Naive B cell (primary cell): ENCODE measurements at regions not wholly inside any gene's neighbourhood (a gene's known extent, or its start where the extent isn't known, plus 50 kb on each side); places are given as distances from the start of the nearest gene placed in this dataset.
A peak's percentile ranks its signal among the peaks of the same experiment; 100 is the strongest.
"Not testable (repeated sequence)": the region's sequence is repeated elsewhere in the genome, so short reads cannot be mapped to it uniquely, and the experiment has no call there.

ENCODE experiments used
- ATAC-seq, 2 donors: fragments of 150-1000 bp; cut with Tn5 transposase; 2 replicates each; pipeline ENCODE4 v1.10.0; 2021; ENCODE audit warnings: low read depth in 2 of 2, mild to moderate bottlenecking in 2 of 2, moderate library complexity in 2 of 2
- DNase-seq: peaks from one replicate; pipeline ENCODE4 v3.0.0; 2022
- H3K27ac Mint-ChIP-seq, 6 donors: one replicate each; pipeline ENCODE4 v1.8.0; 2020 to 2022; ENCODE audit warnings: mild to moderate bottlenecking in 6 of 6, mixed read lengths in 6 of 6, moderate library complexity in 5 of 6, inconsistent platforms in 2 of 6
- H3K27me3 Mint-ChIP-seq, 3 donors: one replicate each; pipeline ENCODE4 v1.8.0; 2021 to 2022; ENCODE audit warnings: mixed read lengths in 3 of 3, mild to moderate bottlenecking in 1 of 3
- H3K36me3 Mint-ChIP-seq, 2 donors: one replicate each; pipeline ENCODE4 v1.8.0; 2020 to 2022; ENCODE audit warnings: mixed read lengths in 2 of 2, inconsistent platforms in 1 of 2, mild to moderate bottlenecking in 1 of 2
- H3K4me1 Mint-ChIP-seq, 3 donors: one replicate each; pipeline ENCODE4 v1.8.0; 2020 to 2022; ENCODE audit warnings: mixed read lengths in 3 of 3, inconsistent platforms in 1 of 3, mild to moderate bottlenecking in 1 of 3, moderate library complexity in 1 of 3
- H3K4me3 Mint-ChIP-seq, 8 donors: one replicate each; pipeline ENCODE4 v1.8.0; 2020 to 2022; ENCODE audit warnings: mild to moderate bottlenecking in 8 of 8, mixed read lengths in 8 of 8, moderate library complexity in 8 of 8, inconsistent platforms in 2 of 8
- H3K9me3 Mint-ChIP-seq, 7 donors: one replicate each; pipeline ENCODE4 v1.8.0; 2020 to 2022; ENCODE audit warnings: mixed read lengths in 7 of 7, mild to moderate bottlenecking in 5 of 7, inconsistent platforms in 2 of 7, moderate library complexity in 1 of 7

DNA sequence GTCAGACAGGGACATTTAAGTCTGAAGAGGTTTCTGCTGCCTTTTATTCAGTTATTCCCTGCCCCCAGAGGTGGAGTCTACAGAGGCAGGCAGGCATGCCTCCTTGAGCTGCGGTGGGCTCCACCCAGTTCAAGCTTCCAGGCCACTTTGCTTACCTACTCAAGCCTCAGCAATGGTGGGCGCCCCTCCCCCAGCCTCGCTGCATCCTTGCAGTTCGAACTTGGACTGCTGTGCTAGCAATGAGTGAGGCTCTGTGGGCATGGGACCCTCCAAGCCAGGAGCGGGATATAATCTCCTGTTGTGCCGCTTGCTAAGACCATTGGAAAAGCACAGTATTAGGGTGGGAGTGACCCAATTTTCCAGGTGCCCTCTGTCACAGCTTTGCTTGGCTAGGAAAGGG is 207.5 kb upstream of the EPHA6 start:
- H3K9me3 Mint-ChIP-seq, result peaks cover 3 to 27% (median 12%) of the 10 kb centered on the region in 7 donors
- H3K4me3 Mint-ChIP-seq, H3K4me1 Mint-ChIP-seq, H3K27ac Mint-ChIP-seq, H3K27me3 Mint-ChIP-seq, DNase-seq, H3K36me3 Mint-ChIP-seq, ATAC-seq: not testable (repeated sequence)

DNA sequence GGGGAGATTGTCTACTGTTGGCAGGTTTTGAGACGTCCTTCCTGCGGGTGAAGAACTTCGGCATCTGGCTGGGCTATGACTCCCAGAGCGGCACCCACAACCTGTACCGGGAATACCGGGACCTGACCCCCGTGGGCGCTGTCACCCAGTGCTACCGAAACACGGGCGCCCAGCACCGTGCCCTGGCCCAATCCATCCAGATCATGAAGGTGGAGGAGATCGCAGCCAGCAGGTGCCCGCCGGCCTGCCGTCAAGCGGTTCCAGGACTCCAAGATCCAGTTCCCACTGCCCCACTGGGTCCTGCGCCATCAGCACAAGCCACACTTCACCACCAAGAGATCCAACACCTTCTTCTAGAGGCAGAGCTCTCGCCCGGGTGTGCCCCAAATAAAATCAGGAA is 194.9 kb upstream of the EPHA6 start:
- H3K27ac Mint-ChIP-seq, result no peak overlapping the region
- H3K4me3 Mint-ChIP-seq, result peak overlapping the region in 1 of 8 donors; percentile 29
- no peaks in the 10 kb centered on the region for H3K4me1 Mint-ChIP-seq
- H3K27me3 Mint-ChIP-seq, result no peaks in the 10 kb centered on the region
- no peak for ATAC-seq
- no peak for DNase-seq
- peaks cover 0 to 11% (median 2%) of the 10 kb centered on the region in 7 donors for H3K9me3 Mint-ChIP-seq
- H3K36me3 Mint-ChIP-seq, result no peaks in the 10 kb centered on the region

DNA sequence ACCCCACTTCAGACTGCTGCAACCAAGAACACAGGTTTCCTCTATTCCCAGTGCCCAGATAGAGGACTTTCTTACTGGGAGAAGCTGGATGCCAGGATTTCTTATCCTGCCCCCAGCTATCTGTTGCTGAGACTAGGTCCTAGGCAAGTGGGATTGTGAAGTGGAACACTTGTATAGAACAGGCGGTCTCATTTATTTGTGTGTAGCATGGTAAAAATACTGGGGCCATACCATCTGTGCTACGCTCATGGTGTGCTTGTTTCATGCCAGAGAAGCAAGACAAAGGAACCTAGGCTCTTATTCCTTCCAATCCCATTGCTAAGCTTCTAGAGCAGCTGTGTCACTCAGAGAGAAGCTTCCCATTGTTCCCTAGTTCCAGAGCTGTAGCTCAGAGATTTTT is 191.5 kb upstream of the EPHA6 start:
- H3K27me3 Mint-ChIP-seq, result no peaks in the 10 kb centered on the region
- H3K4me1 Mint-ChIP-seq, result no peaks in the 10 kb centered on the region
- no peak for DNase-seq
- no peak for ATAC-seq
- peaks cover 0 to 8% (median 5%) of the 10 kb centered on the region in 7 donors for H3K9me3 Mint-ChIP-seq
- no peaks in the 10 kb centered on the region for H3K36me3 Mint-ChIP-seq
- H3K4me3 Mint-ChIP-seq, result no peak overlapping the region
- no peak overlapping the region for H3K27ac Mint-ChIP-seq

DNA sequence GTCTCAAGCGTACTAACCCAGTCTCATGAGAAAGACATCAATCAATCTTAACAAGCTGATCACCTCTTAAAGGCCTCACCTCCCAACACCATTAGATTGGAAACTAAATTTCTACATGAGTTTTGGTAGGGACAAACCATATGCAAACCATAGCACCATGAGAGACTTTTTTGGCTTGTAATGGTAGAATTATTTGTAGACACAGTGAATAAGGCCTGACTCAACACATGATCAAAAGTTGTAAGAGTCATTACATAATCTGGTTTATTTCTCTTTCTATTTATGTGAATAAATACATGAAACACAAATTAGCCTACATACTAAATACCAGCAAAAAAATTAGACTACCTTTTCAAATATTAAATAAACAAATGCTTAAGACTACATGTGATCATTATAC is 183.3 kb upstream of the EPHA6 start:
- Mint-ChIP-seq H3K36me3 (no peaks in the 10 kb centered on the region), H3K27me3 (no peaks in the 10 kb centered on the region), H3K4me3 (no peak overlapping the region), H3K27ac (no peak overlapping the region), H3K4me1 (no peaks in the 10 kb centered on the region), H3K9me3 (peaks cover 0 to 2% (median 0%) of the 10 kb centered on the region in 7 donors)
- ATAC-seq (no peak), DNase-seq (no peak)

DNA sequence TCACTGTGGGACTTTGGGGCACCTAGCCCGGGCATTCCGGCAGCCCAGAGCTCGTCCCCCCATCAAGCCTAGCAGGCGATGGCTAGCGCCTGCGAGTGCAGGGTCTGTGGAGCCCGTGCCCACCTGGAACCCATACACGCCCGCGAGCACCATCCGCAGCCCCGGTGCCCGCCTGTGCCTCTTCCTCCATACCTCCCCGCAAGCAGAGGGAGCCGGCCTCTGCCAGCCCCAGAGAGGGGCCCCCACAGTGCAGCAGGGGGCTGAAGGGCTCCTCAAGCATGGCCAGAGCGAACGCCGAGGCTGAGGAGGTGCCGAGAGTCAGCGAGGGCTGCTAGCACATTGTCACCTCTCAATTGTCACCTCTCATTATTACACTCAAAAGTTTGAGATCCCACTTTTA is 167.8 kb upstream of the EPHA6 start:
- Mint-ChIP-seq H3K4me3 (no peak overlapping the region), H3K9me3 (peaks cover 0 to 7% (median 2%) of the 10 kb centered on the region in 7 donors), H3K27me3 (no peaks in the 10 kb centered on the region), H3K27ac (no peak overlapping the region), H3K36me3 (no peaks in the 10 kb centered on the region), H3K4me1 (no peaks in the 10 kb centered on the region)
- no peak for ATAC-seq
- no peak for DNase-seq

DNA sequence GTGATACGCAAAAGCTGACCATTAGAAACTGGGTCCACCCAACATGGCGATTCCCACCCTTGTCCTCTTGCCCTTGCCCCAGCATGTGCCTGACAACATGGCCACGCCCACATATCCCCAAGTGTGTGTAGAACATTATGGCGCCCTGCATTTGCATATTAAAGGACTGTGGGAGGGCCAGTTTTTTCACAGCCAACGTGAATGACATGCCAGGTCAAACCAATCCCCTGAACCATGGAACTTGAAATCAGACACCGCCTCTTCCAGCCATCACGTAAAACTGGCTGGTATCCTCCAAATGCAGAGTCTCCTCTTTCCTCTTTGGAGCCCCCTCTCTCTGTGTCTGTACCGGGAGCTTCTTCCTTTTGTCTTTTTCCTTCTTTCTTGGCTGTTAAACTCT is 156.7 kb upstream of the EPHA6 start:
- DNase-seq (no peak), ATAC-seq (no peak)
- Mint-ChIP-seq H3K9me3 (peaks cover 2 to 17% (median 6%) of the 10 kb centered on the region in 7 donors), H3K27ac (no peak overlapping the region), H3K36me3 (no peaks in the 10 kb centered on the region), H3K27me3 (no peaks in the 10 kb centered on the region), H3K4me3 (no peak overlapping the region), H3K4me1 (no peaks in the 10 kb centered on the region)

DNA sequence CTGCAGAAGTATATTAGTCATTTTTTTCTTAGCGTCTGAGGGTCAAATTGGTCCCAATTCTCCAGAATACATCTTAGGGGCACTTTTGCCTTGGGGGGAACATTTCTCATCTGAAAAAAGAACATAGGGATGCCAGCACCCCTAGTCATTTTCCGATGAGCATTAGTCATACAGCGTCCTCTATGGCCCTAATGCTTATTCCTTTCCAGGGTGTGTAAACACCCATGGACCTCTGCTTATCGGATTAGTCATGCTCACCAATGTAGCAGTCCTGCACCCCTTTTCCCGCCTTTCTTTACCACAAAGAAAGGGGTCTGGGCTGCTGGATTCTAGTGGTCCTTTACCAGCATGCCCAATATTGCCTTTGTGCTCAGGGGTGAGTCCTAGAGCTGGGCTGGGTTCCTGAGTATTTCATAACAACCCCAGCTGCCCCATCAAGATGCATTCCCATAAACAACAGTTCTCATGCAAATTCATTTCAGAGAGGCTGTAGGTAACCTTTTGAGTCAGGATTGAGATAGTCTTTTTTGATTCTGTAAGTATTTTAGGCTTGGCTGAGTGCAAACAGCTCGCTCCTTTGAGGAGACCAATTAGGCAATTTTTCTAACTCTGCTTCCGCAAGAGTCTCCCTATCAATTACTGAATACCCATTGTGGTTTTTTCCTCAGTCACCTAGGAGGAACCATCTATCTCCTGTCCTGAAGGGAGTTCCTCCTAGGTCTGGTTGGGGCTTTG is 142.4 kb upstream of the EPHA6 start:
- not testable (repeated sequence) for H3K27ac Mint-ChIP-seq, DNase-seq, H3K27me3 Mint-ChIP-seq, ATAC-seq, H3K36me3 Mint-ChIP-seq, H3K4me1 Mint-ChIP-seq, H3K4me3 Mint-ChIP-seq
- peaks cover 6 to 27% (median 12%) of the 10 kb centered on the region in 7 donors for H3K9me3 Mint-ChIP-seq

DNA sequence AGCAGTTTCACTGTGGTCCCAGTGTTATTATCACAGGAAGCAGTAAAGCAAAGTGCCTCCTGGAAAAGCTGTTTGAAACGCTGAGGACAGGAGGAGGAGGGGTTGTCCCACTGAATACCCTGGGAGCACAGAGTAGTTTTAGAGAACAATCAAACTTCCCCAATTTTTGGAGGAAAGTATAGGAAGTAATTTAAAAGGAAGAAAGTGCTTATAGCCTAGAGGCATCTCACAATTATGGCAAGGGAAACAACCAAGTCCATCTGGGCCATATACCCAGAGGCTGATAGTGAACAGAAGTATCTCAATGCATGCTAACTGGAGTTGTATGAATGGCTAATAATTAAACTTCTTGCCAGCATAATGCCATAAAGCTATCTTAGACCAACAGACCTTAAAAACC is 137.2 kb upstream of the EPHA6 start:
- ATAC-seq (no peak), DNase-seq (no peak)
- Mint-ChIP-seq H3K36me3 (no peaks in the 10 kb centered on the region), H3K9me3 (peaks cover 0 to 18% (median 7%) of the 10 kb centered on the region in 7 donors), H3K27me3 (no peaks in the 10 kb centered on the region), H3K4me3 (no peak overlapping the region), H3K27ac (no peak overlapping the region), H3K4me1 (no peaks in the 10 kb centered on the region)

DNA sequence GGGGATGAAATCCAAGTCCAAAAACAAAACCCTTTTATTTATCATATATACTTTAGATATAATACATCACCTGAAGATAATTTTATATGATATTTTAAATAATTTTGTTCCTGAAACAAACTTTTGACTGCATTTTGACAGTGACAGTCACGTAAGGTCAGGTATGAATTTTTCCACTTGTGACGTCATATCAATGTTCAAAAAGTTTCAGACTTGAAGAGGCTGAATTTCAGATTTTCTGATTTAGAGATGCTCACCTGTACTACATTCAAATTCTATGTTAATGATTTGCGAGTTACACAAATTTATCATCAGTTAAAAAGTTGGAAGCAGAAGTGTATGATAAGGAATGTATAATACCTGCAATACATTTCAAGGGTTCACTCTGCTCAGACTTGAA is 136.1 kb upstream of the EPHA6 start:
- H3K36me3 Mint-ChIP-seq, result no peaks in the 10 kb centered on the region
- peaks cover 1 to 16% (median 7%) of the 10 kb centered on the region in 7 donors for H3K9me3 Mint-ChIP-seq
- H3K27me3 Mint-ChIP-seq, result no peaks in the 10 kb centered on the region
- no peak overlapping the region for H3K4me3 Mint-ChIP-seq
- H3K27ac Mint-ChIP-seq, result no peak overlapping the region
- no peaks in the 10 kb centered on the region for H3K4me1 Mint-ChIP-seq
- DNase-seq, result no peak
- ATAC-seq, result no peak

DNA sequence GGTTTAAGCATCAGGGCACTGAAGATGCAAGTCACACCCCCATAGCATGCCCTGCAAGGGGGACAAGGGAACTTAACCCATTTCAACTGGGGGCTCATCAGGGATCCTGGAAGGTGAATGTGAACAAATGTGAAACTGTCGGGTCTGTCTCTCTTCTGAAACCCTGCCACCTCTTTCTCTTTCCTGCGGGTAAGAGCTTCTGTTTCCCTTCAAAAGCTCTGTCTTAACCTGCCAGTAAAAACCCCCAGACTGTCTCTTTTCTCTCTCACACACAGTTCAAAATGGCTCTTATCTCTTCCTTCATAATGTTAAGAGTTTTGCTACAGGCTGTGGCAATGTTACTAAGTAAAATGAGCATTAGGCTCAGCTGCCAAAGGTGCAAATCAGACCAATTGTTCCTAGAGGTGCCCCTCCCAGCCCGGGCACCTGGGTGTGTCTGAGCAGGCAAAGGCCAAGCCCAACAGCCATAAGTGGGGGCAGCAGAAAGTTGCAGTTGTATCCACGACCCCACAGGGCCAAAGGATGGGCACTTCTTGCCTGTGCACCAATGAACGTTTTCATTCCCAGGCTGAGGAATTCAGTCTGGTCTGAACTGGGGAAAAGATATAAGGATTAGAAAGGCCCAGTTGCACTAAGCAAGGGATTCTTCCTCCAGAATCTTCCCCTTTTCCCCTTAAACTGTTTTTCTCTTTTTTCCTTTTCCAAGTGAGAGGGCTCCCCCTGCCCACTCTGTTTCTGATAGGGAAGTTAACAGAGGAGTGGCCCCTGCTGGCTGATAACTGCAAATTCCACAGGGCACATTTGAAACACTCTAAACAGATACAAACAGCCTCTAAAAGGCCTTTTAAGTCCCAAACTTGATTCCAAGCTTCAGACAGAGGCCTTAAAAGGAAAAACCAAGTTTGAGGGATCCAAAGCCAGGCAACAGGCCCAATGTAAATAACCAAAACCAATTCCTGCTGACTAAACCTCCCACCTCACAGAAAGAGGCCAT is 113.8 kb upstream of the EPHA6 start:
- Mint-ChIP-seq H3K27ac (no peak overlapping the region), H3K36me3 (no peaks in the 10 kb centered on the region), H3K9me3 (peaks cover 2 to 19% (median 11%) of the 10 kb centered on the region in 7 donors), H3K27me3 (no peaks in the 10 kb centered on the region), H3K4me3 (peak overlapping the region in 1 of 8 donors; percentile 27), H3K4me1 (no peaks in the 10 kb centered on the region)
- DNase-seq, result no peak
- ATAC-seq, result no peak

DNA sequence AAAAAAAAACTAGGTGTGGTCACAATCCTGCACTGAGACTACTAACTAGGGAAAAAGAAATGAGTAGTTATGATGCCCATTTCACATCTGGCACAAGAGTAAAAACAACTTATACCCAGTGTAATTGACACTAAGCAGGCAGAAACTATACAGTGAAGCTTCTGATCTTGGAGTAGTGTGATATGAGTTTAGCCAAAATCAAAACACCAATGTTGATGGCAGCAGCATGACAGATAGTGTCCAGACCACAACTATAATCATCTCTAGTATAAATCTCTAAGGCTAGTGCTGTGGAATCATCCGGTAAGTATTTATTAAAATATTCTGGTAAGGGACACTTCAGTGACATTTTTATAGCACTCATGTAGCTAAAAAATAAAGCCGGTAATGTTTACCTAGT is 108.5 kb upstream of the EPHA6 start:
- H3K4me3 Mint-ChIP-seq, result no peak overlapping the region
- no peaks in the 10 kb centered on the region for H3K27me3 Mint-ChIP-seq

DNA sequence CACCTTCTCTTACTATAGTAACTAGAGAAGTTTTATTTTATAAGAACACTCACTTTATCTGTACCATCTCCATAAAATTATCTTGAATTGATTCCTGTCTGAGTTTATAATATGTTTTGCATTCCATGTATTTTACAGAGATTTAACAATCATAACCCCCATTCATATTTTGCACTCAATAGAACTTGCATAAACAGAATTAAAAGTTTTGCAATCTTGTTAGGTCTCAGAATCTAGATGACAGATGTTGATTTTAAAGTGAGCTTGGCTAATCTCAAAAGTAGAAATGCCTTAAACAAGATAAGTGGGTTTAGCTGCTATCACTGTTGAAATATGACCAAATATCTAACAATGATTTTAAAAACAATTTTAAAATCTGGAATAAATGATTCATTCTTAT is 107.9 kb upstream of the EPHA6 start:
- Mint-ChIP-seq H3K27me3 (no peaks in the 10 kb centered on the region), H3K4me3 (no peak overlapping the region), H3K36me3 (no peaks in the 10 kb centered on the region), H3K4me1 (no peaks in the 10 kb centered on the region), H3K27ac (no peak overlapping the region), H3K9me3 (peaks cover 0 to 12% (median 2%) of the 10 kb centered on the region in 7 donors)
- ATAC-seq (no peak), DNase-seq (no peak)

More for the DNA sequence above, 108.5 kb upstream of the EPHA6 start:
- no peak for ATAC-seq
- peaks cover 0 to 12% (median 2%) of the 10 kb centered on the region in 7 donors for H3K9me3 Mint-ChIP-seq
- no peak overlapping the region for H3K27ac Mint-ChIP-seq
- DNase-seq, result no peak
- no peaks in the 10 kb centered on the region for H3K36me3 Mint-ChIP-seq
- H3K4me1 Mint-ChIP-seq, result no peaks in the 10 kb centered on the region

DNA sequence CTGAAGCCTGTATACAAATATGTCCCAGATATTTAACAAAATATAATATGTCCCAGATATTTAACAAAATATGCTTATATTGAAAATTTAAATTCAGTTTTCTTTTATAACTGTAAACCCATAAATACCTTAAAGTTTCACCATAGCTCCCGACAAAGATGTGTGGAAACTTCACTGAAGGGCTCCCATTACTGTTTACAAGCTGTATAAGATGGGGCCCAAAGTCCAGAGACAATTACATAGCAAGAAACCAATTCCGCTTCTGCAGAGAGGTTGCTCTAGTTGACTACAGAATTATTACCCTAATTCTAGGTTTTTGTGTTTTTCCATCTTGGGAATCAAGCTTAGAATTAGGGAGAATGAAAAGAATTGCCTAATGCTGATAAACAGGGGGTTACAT is 102.6 kb upstream of the EPHA6 start:
- Mint-ChIP-seq H3K4me3 (no peak overlapping the region), H3K9me3 (peaks cover 0 to 8% (median 2%) of the 10 kb centered on the region in 7 donors), H3K27me3 (no peaks in the 10 kb centered on the region), H3K36me3 (no peaks in the 10 kb centered on the region), H3K27ac (no peak overlapping the region), H3K4me1 (no peaks in the 10 kb centered on the region)
- ATAC-seq (no peak), DNase-seq (no peak)

DNA sequence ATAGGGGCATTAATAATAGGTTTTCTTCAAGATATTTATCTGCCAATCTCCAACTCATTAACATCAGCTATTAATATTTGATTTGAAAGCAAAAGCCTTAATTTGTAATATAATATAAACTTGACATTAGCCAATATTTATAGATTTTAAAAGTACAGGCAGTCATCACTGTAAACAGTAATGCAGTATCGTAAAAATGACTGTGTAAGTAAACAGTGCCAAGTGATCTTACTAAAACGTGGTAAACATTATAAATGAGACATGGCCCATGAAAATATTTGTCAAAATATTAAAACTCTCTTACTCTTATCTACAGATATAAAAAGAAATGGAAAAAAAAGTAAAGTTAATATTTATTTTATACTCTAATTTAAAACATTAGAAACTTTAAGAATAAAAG is 101.6 kb upstream of the EPHA6 start:
- Mint-ChIP-seq H3K36me3 (no peaks in the 10 kb centered on the region), H3K27me3 (no peaks in the 10 kb centered on the region), H3K27ac (no peak overlapping the region), H3K9me3 (peaks cover 0 to 8% (median 2%) of the 10 kb centered on the region in 7 donors), H3K4me1 (no peaks in the 10 kb centered on the region), H3K4me3 (no peak overlapping the region)
- no peak for DNase-seq
- no peak for ATAC-seq
